Umbilical cord (tissue), 1 donor: ENCODE measurements at regions not wholly inside any gene's neighbourhood (a gene's known extent, or its start where the extent isn't known, plus 50 kb on each side); places are given as distances from the start of the nearest gene placed in this dataset.

Experiments
- DNase-seq: peaks from one replicate; pipeline ENCODE4 v3.0.0-alpha.2; 2015; ENCODE audit warnings: low spot score

GRCh38 chr11:122451911-122452310 lies 203.6 kb upstream of the UBASH3B start:
- no peak for DNase-seq

GRCh38 chr11:122441666-122442035 lies 213.9 kb upstream of the UBASH3B start:
- DNase-seq = peak; percentile 20

GRCh38 chr11:122440811-122441665 lies 214.5 kb upstream of the UBASH3B start:
- peak; percentile 59 for DNase-seq

- peak; percentile 80 for DNase-seq
These were observed 215.4 kb upstream of the UBASH3B start for GRCh38 chr11:122439866-122440810.

GRCh38 chr11:122436188-122436555 lies 219.3 kb upstream of the UBASH3B start:
- DNase-seq = no peak

GRCh38 chr11:122435540-122436187 lies 219.9 kb upstream of the UBASH3B start:
- no peak for DNase-seq

GRCh38 chr11:122434786-122435185 lies 220.7 kb upstream of the UBASH3B start:
- DNase-seq = peak; percentile 64

- DNase-seq = no peak
These were observed 225.0 kb upstream of the UBASH3B start for GRCh38 chr11:122430490-122430889.

GRCh38 chr11:122426073-122426472 lies 229.4 kb upstream of the UBASH3B start:
- no peak for DNase-seq

GRCh38 chr11:122424636-122425035 lies 230.9 kb upstream of the UBASH3B start:
- peak; percentile 90 for DNase-seq

- DNase-seq = no peak
These were observed 231.6 kb upstream of the UBASH3B start for GRCh38 chr11:122423886-122424285.

- DNase-seq = no peak
These were observed 232.2 kb upstream of the UBASH3B start for GRCh38 chr11:122423273-122423672.

GRCh38 chr11:122422682-122423081 lies 232.8 kb upstream of the UBASH3B start:
- DNase-seq = peak; percentile 30

GRCh38 chr11:122421702-122422101 lies 233.8 kb upstream of the UBASH3B start:
- peak; percentile 52 for DNase-seq

- DNase-seq = peak; percentile 37
These were observed 237.5 kb upstream of the UBASH3B start for GRCh38 chr11:122418032-122418431.

- no peak for DNase-seq
These were observed 241.0 kb upstream of the UBASH3B start for GRCh38 chr11:122414406-122415018.

- no peak for DNase-seq
These were observed 241.8 kb upstream of the UBASH3B start for GRCh38 chr11:122413677-122414076.

- peak; percentile 91 for DNase-seq
These were observed 242.9 kb upstream of the UBASH3B start for GRCh38 chr11:122412581-122412980.

- DNase-seq = no peak
These were observed 249.1 kb upstream of the UBASH3B start for GRCh38 chr11:122406466-122406865.

GRCh38 chr11:122405547-122406341 lies 249.8 kb upstream of the UBASH3B start:
- DNase-seq = no peak

- no peak for DNase-seq
These were observed 251.0 kb upstream of the UBASH3B start for GRCh38 chr11:122404571-122404970.
